Lung microvascular endothelial cell (primary cell): ENCODE measurements at regions not wholly inside any gene's neighbourhood (a gene's known extent, or its start where the extent isn't known, plus 50 kb on each side); places are given as distances from the start of the nearest gene placed in this dataset.
"Not testable (repeated sequence)": the region's sequence is repeated elsewhere in the genome, so short reads cannot be mapped to it uniquely, and the experiment has no call there.

Source experiments
- DNase-seq, 2 donors: peaks; one replicate each; pipeline versions ENCODE4 v3.0.0 to v3.0.0-alpha.2; 2010; ENCODE audit warnings: low read depth in 2 of 2

DNA sequence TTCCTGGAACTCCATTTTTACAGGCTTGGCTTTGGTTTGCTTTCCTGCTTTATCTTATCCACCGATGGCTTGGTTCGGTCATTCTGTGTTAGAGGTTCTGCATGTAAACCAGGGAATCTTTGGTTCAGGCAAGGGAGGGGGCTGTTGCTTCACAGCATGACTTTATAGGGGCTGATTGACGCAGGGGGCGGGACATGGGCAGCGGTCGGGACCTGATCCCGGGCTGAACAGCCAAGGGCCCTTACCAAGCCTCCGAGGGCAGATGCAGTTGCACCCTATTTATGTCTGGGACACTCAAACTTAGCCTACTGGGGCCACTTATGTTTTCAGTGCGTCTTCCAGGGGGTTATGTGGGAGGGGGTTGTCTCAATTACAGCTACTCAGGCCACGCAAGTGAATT lies 312.4 kb downstream of the ZNF536 start:
- DNase-seq, result no peak

DNA sequence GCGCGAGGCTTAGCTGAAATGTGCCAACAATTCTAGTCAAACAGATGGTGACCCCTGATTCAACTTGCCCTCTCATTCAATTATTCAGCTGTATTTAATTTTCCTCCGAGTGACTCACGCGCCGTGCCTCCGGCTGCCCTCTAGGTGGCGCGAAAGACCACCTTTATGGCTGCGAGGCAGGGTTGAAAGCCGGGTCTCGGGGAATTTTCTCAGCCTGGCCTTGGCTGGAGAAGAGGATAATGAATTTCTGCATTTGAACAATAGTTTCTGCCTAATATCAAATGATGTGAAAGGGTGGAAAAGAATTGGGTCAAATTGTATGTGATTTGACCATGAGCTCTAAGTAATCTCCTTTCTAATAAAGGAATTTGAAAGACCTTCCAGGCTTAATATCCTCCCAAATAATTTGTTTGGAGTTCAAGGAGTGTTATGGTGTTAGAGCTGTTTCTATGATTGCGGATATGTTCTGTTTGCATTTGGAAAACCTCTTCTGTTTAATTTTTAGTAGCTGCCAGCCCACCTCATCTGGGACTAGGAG lies 310.9 kb downstream of the ZNF536 start:
- DNase-seq, result peak; percentile 78 to 79

DNA sequence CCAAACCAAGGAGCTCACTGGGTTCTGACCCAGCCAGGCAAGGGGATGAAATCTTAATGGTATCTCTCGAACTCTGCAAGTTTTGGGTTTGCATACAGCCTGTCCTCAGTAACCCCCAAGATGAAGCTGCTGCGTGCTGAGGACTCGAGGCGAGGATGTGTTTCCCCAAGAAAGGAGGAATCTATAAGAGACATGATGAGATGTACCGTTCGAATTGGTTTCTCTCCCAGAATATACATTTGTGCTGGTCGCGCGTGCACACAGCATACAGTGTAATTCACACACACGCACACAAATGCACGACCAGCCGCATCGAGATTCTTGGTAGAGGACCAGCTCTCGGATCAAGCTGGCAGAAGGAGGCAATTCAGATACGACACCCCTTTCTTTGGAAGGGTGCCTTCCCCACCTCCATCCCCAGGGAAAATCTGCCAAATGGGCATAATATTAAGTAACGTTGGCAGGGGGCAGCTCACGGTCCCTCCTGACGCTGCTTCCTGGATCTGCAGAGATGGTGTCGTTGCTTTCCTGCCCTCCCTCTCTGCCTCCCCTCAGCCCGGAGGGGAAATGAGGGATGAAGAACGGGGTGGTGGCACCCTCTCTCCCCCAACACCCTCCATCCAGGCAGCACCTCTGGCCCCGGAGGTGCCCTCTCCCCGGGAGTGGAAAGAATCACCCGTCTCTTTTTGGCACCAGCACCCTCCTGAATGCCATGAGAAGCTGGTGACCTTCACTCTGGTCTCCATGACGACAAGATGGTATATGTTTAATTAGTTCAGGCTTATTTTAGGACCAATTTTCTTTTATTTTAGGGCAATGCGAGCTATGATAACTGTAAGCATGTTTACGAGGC lies 310.2 kb downstream of the ZNF536 start:
- DNase-seq, result no peak

DNA sequence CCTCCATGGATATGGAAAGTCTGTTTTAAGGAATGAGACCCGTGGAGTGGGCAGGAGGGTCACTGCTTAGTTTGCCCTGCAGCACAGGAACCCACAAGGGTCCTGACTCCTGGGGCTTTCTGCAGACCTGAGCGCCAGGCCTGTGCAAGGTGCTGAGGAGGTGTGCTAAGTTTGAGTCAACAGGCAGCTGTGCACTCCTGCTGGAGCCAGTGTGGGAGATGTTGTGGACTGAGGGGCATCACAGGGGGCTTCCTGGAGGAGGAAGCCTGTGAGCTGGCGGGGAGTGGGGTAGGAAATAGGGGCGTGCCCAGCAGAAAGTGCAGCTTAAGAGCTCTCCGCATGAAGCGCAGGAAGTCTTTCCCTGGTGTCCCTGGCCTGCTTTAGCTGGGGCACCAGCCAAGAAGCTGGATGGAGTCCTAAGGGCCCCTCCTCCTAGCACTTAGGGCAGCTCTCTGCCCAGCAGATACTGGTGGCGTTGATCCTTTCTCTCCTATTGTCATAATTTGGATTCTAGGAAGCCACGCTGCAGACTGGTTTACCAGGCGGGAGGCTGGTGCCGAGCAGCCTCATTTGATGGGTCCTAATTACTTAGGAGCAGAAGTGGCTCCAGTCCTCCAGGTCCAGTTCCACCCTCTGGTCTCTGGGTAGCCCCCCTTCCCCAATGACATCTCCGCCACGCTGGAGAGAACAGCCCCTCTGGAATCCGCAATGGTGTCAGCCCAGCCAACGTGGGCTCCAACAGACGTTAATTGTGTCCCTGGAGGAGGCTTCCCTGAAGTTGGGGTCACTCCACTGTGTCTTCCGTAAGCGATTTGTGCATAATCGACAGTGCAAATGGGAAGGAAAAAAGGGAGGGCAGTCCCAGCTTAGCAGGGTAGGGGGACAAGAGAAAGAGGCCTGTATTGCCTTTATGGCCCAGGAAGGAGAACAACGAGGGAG lies 309.2 kb downstream of the ZNF536 start:
- DNase-seq, result no peak

DNA sequence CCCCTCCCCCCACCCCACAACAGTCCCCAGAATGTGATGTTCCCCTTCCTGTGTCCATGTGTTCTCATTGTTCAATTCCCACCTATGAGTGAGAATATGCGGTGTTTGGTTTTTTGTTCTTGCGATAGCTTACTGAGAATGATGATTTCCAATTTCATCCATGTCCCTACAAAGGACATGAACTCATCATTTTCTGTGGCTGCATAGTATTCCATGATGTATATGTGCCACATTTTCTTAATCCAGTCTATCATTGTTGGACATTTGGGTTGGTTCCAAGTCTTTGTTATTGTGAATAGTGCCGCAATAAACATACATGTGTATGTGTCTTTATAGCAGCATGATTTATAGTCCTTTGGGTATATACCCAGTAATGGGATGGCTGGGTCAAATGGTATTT lies 308.2 kb downstream of the ZNF536 start:
- not testable (repeated sequence) for DNase-seq

DNA sequence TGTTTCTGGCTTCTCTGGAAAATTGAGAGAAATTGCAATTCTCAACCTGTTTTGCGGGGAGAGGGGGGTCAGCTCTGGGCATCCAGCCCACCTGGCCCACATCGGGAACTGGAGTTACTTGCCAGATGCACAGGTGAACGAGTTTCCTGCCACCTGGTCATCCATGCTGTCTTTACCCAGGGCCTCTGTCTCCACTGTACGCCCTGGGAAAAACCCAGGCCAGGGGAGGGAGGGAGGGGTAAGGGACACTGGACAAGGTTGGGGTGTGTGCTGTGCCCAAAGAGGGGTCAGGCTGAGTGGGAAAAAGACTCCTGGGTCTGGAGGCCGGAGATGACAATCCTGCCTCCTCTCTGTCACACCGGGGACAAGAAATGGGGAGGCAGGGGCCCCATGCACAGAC lies 307.6 kb downstream of the ZNF536 start:
- no peak for DNase-seq

DNA sequence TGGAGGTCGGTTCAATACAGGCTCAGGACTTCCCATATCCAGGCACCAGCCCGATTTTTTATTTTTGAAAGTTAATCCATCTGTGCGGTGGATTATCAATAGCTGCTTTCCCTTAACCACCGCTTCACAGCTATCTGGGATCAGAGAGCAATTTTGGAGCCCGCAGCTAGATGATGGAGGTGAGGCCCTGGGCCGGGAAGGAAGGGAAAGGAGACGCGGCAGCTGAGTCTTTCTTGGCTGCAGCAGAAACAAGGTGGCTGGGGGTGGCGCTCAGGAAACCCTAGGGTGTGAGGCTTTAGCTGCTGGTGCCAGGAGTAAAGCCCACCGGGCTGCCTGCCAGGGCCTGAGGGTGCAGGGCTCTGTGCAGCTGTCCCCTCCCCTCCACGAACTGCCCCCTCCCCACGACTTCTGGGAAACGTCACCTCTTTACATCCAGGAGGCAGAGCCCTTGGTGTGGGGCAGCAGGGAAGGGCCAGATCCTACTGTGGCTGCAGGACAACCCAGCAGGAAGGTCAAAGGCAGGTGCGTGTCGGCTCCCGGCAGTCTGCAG lies 307.0 kb downstream of the ZNF536 start:
- no peak for DNase-seq

DNA sequence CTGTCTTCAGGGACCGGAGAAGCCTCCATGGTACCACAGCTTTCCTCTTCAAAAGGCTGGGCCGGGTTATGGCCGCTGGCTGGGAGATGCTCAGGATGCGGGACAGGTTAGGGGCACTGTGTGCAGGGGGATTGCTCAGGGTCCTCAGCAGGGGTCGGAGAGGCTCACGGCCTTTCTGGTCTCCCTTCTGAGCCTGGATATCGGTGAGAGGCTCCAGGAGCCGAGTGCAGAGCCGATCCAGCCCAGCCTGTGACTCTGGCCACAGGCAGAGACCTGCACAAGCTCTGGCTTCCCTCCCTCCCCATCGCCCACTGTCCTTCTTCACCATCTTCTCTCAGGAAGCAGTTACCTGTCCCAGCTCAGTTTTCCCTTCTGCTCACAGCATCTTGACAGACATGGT lies 306.0 kb downstream of the ZNF536 start:
- DNase-seq, result no peak

DNA sequence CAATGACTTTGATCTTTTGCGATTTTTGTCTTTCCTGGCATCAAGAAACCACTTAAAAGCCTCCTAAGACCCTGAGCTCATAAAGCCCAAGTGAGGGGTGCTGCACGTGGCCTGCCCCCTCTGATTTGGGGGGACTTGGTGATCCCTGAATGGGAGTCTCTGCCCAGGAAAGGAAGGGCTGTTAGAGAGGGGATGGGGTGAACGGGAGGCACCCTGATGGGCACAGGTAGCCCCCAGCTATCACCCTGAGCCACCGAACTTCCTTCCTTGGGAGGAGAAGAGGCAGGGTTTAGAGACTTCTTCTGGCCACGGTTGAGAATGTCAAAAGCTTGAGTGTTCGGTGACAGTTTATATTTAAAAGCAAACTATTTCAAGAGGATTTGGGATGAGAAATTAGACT lies 305.5 kb downstream of the ZNF536 start:
- no peak for DNase-seq

DNA sequence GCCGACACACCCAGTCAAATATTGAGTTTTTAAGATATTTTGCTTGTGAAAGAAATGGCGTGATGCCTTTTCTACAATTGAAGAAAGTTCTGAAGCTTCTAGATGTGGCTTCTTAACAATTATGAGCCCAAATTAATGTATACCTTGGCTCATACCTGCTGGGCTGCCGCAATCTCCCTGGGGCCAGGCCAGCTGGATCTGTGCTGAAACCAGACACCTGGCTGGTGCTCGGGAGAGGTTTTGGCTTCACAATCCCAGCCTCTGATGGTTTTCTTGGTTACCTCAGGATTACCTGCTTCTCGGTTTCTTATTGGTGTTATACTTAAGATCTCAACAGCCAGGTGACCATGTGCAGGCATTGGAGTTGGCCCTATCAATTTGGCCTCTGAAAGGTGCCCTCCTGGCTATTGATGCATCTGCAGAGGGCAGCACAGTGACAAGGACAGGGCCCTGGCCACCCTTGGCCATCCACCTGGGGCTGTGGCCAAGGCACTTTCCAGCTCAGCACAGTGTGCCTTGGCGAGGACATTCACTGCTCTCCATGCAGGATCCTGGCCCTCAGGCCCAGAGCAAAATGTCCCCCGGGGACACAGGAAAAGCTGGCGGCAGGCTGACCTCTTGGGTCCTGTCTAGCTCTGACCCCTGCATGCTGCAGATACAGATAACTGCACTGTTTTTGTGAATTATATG lies 305.0 kb downstream of the ZNF536 start:
- DNase-seq, result no peak

DNA sequence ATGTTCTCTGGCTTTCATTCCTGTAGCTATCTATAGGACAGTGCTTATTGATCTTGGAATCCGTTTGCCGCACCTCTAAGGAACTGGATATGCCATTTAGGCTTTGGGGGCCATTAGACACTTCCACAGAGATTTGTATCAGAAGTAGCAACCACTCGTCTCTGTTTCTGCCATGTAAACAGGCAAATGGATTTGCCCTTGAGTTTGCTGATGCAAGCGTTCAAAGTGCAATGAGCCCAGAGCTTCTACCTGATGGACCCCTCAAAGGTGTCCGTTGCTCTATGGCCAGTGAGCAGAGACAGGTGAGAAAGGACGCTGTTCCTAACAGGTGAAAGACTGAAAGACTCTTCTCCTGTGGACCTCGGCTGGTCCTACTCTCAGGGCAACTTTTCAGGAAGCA lies 302.9 kb downstream of the ZNF536 start:
- DNase-seq, result no peak

DNA sequence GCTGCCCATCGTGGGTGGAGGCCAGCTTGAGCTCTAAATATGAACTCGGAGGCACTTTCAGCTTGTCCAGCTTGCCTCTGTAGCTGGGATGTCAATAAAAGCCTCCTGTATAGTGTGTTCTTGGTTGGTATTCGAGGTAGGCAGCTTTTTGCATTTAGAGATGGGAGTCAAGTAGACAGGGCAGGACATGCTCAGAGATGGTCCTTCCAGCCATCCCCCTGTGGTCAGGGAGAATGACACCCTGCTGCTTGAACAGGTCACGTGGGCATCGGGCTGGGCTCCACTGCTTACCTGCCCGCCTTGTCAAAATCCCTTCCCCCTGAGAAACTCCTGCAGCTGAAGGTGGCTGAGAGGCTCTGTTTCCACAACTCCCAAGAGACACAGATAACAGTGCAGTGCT lies 302.5 kb downstream of the ZNF536 start:
- no peak for DNase-seq

DNA sequence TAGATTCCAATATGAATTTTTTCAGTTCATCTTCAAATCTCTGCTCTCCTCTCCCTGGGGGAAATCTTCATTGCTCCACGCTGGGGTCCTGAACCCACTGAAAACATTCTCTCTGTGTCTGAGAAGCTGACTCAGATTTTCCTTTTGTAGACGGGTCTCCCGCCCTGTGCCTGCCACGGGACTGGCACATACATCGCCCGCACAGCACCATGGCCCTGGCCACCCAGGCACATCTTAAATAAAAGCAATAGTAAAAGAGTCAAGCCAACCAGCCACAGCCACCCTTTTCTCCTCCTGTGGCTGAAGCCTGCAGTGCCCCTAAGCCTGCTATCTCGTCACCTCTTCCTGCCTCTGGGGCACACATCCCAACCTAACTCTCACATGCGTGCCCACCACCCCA lies 301.2 kb downstream of the ZNF536 start:
- no peak for DNase-seq

DNA sequence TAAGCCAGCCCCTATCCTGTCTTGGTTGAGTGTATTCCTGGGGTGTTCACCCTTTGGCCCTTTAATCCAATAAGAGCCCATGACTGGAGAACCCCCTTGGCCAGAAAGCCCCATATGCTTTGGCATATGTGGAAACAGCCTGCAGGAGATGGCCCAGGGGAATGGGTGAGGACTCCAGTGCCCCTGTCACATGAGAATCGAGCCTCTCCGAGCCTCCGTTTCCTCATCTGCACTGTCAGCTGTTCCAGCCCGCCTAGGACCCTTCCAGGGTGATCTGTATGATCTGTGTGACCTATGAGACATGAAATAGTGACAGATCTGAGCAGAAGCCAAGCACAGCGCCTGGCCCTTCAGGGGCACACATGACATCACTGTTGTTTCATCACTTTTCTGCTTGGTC lies 300.7 kb downstream of the ZNF536 start:
- DNase-seq, result no peak

DNA sequence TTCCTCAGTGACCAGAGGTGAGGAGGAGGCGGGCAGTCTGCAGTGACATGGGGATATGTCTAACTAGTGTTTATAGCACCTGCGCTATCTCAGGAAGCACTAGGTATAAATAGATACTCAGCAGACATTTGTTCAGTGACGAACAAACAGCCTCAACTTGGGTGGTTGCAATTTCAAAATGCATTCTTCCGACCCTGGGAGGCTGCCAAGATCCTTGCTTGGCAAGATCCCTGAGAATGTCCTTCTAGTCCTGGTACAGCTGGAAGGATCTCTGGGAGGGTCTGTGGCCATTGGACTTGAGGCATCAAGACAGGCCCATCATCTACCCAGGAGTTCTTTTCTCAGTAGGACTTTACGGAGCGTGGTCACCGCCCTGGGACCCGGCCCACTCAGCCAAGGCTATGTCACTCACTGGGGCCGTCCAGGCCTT lies 299.5 kb downstream of the ZNF536 start:
- no peak for DNase-seq

DNA sequence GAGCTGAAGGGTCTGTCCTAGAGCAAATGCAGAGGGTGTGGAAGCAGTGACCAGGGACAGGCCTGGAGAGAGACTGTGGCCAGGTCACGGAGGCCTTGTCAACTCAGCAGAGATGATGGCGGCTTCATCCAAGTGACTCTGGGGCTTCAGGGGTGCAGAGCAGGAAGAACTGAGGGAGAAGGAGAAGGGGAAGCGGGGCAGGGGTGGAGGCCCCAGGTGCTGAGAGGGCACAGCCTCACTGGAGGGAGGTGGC lies 299.1 kb downstream of the ZNF536 start:
- no peak for DNase-seq

DNA sequence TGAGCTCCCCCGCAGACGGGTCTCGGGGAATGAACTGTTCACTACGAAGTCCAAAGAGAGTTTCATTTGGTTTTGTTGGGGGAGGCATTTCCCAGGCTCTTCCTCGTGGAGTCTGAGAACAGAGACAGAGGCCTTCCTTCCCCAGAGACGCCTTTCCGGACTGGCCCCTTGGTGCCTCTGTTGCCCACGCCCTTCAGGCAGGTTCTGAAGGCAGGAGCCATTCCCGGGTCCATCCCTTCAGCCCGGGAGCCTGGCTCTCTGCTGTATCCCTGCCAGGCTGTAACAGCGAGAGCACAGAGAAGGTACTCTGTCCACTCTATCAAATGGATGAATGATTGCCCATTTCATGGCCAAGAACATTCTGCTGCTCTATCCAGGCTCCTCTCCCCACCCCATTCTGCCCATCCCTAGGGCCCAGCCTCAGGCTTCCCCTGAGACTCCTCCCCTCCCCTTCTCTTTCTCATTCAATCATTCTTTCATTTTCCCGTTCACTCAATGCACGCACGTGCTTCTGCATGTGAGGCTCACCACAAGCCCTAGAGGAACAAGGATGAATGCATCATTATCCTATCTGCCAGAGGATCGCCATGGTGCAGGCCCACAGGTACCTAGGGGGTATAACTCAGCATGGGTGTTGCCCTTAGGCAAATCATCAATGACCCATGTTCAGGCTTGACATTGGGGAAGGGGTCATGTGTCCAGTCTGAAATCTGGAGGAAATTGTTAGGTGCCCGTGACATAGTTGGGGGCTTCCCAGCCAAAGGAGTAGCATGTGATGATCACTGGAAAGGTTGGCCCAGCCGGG lies 298.6 kb downstream of the ZNF536 start:
- no peak for DNase-seq

DNA sequence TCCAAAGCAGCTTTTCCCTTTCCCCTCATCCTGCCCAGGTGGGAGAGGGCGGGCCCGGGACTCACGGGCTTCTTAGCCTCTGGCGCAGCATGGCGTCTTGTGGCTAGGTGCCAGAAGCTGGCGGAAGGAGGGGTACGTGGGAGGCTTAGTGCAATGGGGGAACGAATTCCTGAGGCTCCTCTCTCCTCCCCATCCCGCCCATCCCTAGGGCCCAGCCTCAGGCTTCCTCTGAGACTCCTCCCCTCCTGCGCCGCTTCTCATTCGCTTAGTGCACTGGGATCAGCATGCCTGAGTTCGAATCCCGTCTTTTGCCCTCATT lies 297.8 kb downstream of the ZNF536 start:
- no peak for DNase-seq

DNA sequence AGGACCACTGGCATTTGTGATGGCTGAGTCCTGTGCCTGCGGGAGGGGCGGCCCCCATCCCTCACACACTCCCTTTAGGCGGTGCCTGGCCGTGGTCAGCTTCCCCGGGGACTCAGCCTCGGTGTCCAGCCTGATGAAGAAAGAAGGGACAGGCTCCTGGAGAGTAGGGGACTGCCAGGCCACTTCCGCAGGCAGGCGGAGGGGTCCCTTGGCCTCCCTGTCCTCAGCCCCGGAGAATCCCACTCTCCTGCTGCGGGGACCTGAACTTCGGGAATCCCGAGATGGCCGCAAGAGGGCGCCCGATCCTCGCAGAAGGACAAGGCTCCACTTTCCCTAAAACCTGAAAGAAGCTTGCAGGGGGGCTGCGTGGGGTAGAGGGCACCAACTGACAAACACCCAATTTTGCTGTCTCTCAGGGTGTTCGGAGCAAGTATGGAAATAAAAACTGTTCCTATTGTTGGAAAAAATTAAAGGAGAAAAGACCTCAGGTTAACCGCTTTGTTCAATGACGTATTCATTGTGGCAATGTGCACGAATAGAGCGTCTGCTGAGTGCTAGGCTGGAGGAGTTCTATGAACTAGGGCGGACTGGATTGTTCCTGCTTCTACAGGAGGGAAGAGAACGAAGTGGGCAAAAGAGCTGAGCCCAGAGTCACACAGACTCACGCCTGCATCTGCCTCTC lies 297.3 kb downstream of the ZNF536 start:
- peak; percentile 50 to 57 for DNase-seq

DNA sequence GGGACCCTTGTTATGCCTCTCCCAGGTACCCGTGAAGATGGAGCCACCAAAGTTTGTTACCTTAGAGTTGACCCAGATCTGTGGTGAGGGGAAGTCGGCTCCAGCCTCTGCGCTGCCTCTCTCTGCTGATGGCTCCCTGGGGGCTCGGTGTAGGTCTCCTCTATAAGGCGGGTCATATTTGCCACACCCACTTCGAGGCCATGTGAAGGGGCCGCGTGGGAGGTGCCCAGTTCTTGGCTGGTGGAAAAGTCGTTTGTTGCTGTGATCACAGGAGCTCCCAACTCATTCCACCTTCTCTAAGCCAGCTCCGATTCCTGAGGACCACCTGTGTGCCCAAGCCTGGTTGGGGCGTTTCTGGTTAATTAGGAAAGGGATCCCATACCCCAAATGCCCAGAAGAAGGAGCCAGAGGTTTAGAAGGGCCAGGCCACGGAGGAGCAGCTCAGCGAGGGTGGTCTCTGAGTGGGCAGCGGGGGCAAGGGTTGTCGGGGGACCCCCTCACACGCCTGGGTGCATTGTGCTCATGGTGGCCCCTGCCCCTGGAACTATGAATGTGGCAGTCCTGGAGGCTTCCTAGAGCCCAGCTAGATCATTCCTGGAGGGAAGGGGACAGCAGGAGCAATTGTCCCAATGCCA lies 296.5 kb downstream of the ZNF536 start:
- DNase-seq, result no peak
